ENCODE measurements at regions not wholly inside any gene's neighbourhood (a gene's known extent, or its start where the extent isn't known, plus 50 kb on each side); places are given as distances from the start of the nearest gene placed in this dataset.

- H3K27ac Mint-ChIP-seq (ENCODE audit: unreplicated experiment) = no peak overlapping the region
- H3K36me3 Mint-ChIP-seq (ENCODE audit: unreplicated experiment) = no peaks in the 10 kb centered on the region
- peaks cover 6% of the 10 kb centered on the region for H3K27me3 Mint-ChIP-seq (ENCODE audit: unreplicated experiment)
These were observed 104.0 kb upstream of the SLC6A6 start for GRCh38 chr3:14298442-14298841.

GRCh38 chr3:14298991-14299555 is 103.3 kb upstream of the SLC6A6 start:
- peaks cover 12% of the 10 kb centered on the region for H3K4me1 Mint-ChIP-seq (ENCODE audit: unreplicated experiment)
- no peak overlapping the region for H3K4me3 Mint-ChIP-seq (ENCODE audit: unreplicated experiment)
- H3K27ac Mint-ChIP-seq (ENCODE audit: unreplicated experiment) = no peak overlapping the region
- H3K27me3 Mint-ChIP-seq (ENCODE audit: unreplicated experiment) = peaks cover 6% of the 10 kb centered on the region
- H3K9me3 Mint-ChIP-seq (ENCODE audit: unreplicated experiment) = no peaks in the 10 kb centered on the region
- no peaks in the 10 kb centered on the region for H3K36me3 Mint-ChIP-seq (ENCODE audit: unreplicated experiment)
- TF ChIP-seq CTCF (IDR thresholded peaks at IDR 0.05) = no peak
- no peak for DNase-seq (ENCODE audit: extremely low spot score, unreplicated experiment)

More at GRCh38 chr3:14298442-14298841, 104.0 kb upstream of the SLC6A6 start:
- H3K4me3 Mint-ChIP-seq (ENCODE audit: unreplicated experiment) = no peak overlapping the region
- H3K9me3 Mint-ChIP-seq (ENCODE audit: unreplicated experiment) = no peaks in the 10 kb centered on the region
- H3K4me1 Mint-ChIP-seq (ENCODE audit: unreplicated experiment) = peaks cover 6% of the 10 kb centered on the region
- TF ChIP-seq CTCF (IDR thresholded peaks at IDR 0.05) = no peak
- no peak for DNase-seq (ENCODE audit: extremely low spot score, unreplicated experiment)

GRCh38 chr3:14299767-14300166 is 102.6 kb upstream of the SLC6A6 start:
- peaks cover 6% of the 10 kb centered on the region for H3K27me3 Mint-ChIP-seq (ENCODE audit: unreplicated experiment)
- H3K9me3 Mint-ChIP-seq (ENCODE audit: unreplicated experiment) = no peaks in the 10 kb centered on the region
- H3K27ac Mint-ChIP-seq (ENCODE audit: unreplicated experiment) = no peak overlapping the region
- H3K4me3 Mint-ChIP-seq (ENCODE audit: unreplicated experiment) = no peak overlapping the region
- no peaks in the 10 kb centered on the region for H3K36me3 Mint-ChIP-seq (ENCODE audit: unreplicated experiment)
- peaks cover 17% of the 10 kb centered on the region for H3K4me1 Mint-ChIP-seq (ENCODE audit: unreplicated experiment)
- no peak for TF ChIP-seq CTCF (IDR thresholded peaks at IDR 0.05)
- no peak for DNase-seq (ENCODE audit: extremely low spot score, unreplicated experiment)

- no peak for TF ChIP-seq CTCF (IDR thresholded peaks at IDR 0.05)
- H3K4me3 Mint-ChIP-seq (ENCODE audit: unreplicated experiment) = no peak overlapping the region
- peaks cover 17% of the 10 kb centered on the region for H3K4me1 Mint-ChIP-seq (ENCODE audit: unreplicated experiment)
- no peaks in the 10 kb centered on the region for H3K36me3 Mint-ChIP-seq (ENCODE audit: unreplicated experiment)
- peaks cover 8% of the 10 kb centered on the region for H3K27me3 Mint-ChIP-seq (ENCODE audit: unreplicated experiment)
- H3K9me3 Mint-ChIP-seq (ENCODE audit: unreplicated experiment) = no peaks in the 10 kb centered on the region
- H3K27ac Mint-ChIP-seq (ENCODE audit: unreplicated experiment) = no peak overlapping the region
- no peak for DNase-seq (ENCODE audit: extremely low spot score, unreplicated experiment)
These were observed 101.5 kb upstream of the SLC6A6 start for GRCh38 chr3:14300721-14301399.

GRCh38 chr3:14301558-14301957 is 100.8 kb upstream of the SLC6A6 start:
- no peak for DNase-seq (ENCODE audit: extremely low spot score, unreplicated experiment)
- Mint-ChIP-seq H3K4me3 (ENCODE audit: unreplicated experiment) (no peak overlapping the region), H3K9me3 (ENCODE audit: unreplicated experiment) (no peaks in the 10 kb centered on the region), H3K4me1 (ENCODE audit: unreplicated experiment) (peaks cover 17% of the 10 kb centered on the region), H3K36me3 (ENCODE audit: unreplicated experiment) (no peaks in the 10 kb centered on the region), H3K27me3 (ENCODE audit: unreplicated experiment) (peaks cover 10% of the 10 kb centered on the region), H3K27ac (ENCODE audit: unreplicated experiment) (no peak overlapping the region)
- no peak for TF ChIP-seq CTCF (IDR thresholded peaks at IDR 0.05)

All from osteocyte (in vitro differentiated cells).